Suprapubic skin (tissue), 4 donors: ENCODE measurements at regions not wholly inside any gene's neighbourhood (a gene's known extent, or its start where the extent isn't known, plus 50 kb on each side); places are given as distances from the start of the nearest gene placed in this dataset.

Experiments
- DNase-seq, 2 donors: peaks; one replicate each; pipeline ENCODE4 v3.0.0-alpha.2; 2019; ENCODE audit warnings: low spot score in 2 of 2
- H3K27ac ChIP-seq: fragments of 200-600 bp; sonication (generic); one replicate; pipeline ENCODE4 v1.5.1; 2019
- H3K27me3 ChIP-seq: fragments of 200-600 bp; sonication (generic); one replicate; pipeline ENCODE4 v1.5.1; 2019
- H3K36me3 ChIP-seq: fragments of 200-600 bp; sonication (generic); one replicate; pipeline ENCODE4 v1.5.1; 2019
- H3K4me1 ChIP-seq: fragments of 200-600 bp; sonication (generic); one replicate; pipeline ENCODE4 v1.5.1; 2019
- H3K4me3 ChIP-seq: fragments of 200-600 bp; sonication (generic); one replicate; pipeline ENCODE4 v1.5.1; 2019; ENCODE audit warnings: mild to moderate bottlenecking
- H3K9me3 ChIP-seq: fragments of 200-600 bp; sonication (generic); one replicate; pipeline ENCODE4 v1.5.1; 2019
- EP300 ChIP-seq: sonication (generic); formaldehyde crosslinking; IDR thresholded peaks from one replicate; pipeline ENCODE4 v1.6.1; 2017; ENCODE audit warnings: antibody characterized with exemption
- POLR2A ChIP-seq, 2 donors: fragments of 450-650 bp; IDR thresholded peaks; one replicate each; pipeline ENCODE4 v1.6.1; 2017; ENCODE audit warnings: antibody characterized with exemption in 2 of 2, mild to moderate bottlenecking in 2 of 2, moderate library complexity in 2 of 2
- POLR2AphosphoS5 ChIP-seq, 3 donors: sonication (generic); formaldehyde crosslinking; IDR thresholded peaks; one replicate each; pipeline ENCODE4 v1.6.1; 2017; ENCODE audit warnings: antibody characterized with exemption in 3 of 3
- WGBS: methylation state at CpG from one replicate; pipeline ENCODE4 v1.1.5; 2018; 5-methylcytosine and 5-hydroxymethylcytosine counted together
- TF ChIP-seq, protein P1 (sequence below), 2 donors: fragments of 200-600 bp in 1 of 2; fragments of 450-650 bp in 1 of 2; sonication (generic) in 1 of 2; IDR thresholded peaks; one replicate each; pipeline ENCODE4 v1.5.1; 2016 to 2019; ENCODE audit warnings: antibody characterized with exemption in 2 of 2, mild to moderate bottlenecking in 1 of 2, moderate library complexity in 1 of 2

DNA sequence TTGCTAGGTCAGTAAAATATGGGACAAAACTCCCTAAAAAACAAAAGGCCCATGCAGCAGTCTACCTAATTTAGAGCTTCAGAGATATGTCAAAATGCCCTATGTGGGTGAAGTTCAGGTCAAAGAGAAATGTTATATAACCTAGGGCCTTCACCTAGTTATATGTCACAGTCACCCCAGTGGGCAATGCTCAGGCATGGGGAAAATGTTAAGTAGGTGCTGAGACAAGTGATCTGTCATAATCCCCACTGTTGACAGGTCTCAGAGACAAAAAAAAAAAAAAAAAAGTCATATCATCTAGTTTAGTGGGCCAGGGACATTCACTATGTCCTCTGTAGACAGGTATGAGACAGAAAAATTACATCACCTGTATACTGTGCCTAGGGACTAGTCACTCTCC, 128.6 kb upstream of the ZNF91 start:
- Histone ChIP-seq H3K27me3 (no peaks in the 10 kb centered on the region), H3K4me3 (no peak overlapping the region), H3K36me3 (no peaks in the 10 kb centered on the region), H3K4me1 (no peaks in the 10 kb centered on the region), H3K27ac (no peak overlapping the region), H3K9me3 (peaks cover 3% of the 10 kb centered on the region)
- TF ChIP-seq POLR2AphosphoS5 (IDR thresholded peaks at IDR 0.05) (no peak), EP300 (no peak), POLR2A (IDR thresholded peaks at IDR 0.05) (no peak)
- TF ChIP-seq, protein P1, sequence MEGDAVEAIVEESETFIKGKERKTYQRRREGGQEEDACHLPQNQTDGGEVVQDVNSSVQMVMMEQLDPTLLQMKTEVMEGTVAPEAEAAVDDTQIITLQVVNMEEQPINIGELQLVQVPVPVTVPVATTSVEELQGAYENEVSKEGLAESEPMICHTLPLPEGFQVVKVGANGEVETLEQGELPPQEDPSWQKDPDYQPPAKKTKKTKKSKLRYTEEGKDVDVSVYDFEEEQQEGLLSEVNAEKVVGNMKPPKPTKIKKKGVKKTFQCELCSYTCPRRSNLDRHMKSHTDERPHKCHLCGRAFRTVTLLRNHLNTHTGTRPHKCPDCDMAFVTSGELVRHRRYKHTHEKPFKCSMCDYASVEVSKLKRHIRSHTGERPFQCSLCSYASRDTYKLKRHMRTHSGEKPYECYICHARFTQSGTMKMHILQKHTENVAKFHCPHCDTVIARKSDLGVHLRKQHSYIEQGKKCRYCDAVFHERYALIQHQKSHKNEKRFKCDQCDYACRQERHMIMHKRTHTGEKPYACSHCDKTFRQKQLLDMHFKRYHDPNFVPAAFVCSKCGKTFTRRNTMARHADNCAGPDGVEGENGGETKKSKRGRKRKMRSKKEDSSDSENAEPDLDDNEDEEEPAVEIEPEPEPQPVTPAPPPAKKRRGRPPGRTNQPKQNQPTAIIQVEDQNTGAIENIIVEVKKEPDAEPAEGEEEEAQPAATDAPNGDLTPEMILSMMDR (IDR thresholded peaks at IDR 0.05): no peak
- no peak for DNase-seq

DNA sequence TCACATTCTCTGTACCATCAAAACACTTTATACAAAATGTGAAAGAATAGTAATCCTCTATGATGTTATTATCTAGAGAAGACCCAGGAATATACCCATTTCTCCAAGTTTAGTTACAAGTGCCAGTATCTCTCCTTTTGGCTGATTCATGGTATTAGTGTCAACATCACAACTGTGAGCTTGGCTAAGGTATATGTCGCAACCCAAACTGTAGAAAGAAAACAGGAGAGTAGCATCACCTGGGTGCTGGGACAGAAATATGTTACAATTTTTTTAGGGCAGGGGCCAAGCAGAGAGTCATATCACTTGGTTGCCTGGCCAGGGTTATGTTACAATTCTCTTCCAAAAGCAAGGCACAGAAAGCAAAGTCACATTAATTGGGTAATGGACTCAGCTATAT, 127.2 kb upstream of the ZNF91 start:
- WGBS: 100% methylated on average over 1 of the region's 1 CpG
- TF ChIP-seq POLR2A (IDR thresholded peaks at IDR 0.05): no peak
- no peak for TF ChIP-seq EP300
- TF ChIP-seq POLR2AphosphoS5 (IDR thresholded peaks at IDR 0.05): no peak
- TF ChIP-seq, protein P1 (IDR thresholded peaks at IDR 0.05): no peak

DNA sequence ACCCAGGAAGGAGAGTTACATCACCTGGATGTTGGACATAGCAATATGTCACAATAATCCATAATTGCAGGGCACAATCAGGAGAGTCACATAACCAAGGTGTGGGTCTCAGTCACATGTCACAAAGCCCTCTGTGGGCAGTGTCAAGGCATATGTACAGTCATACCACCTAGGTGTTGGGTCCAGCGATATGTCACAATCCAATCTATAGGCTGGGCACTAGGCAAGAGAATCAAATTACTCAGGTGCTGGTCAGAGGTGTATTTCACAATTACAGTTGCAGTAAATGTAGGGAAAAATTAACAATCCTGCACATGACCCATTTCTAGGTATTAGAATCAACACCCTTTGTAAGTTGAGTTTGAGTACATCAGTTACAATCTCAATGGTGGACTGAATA, 126.2 kb upstream of the ZNF91 start:
- no peak overlapping the region for H3K4me3 ChIP-seq
- 100% methylated on average over 1 of the region's 1 CpG for WGBS
- H3K27ac ChIP-seq: no peak overlapping the region
- TF ChIP-seq, protein P1 (IDR thresholded peaks at IDR 0.05): no peak
- TF ChIP-seq EP300 (no peak), POLR2AphosphoS5 (IDR thresholded peaks at IDR 0.05) (no peak), POLR2A (IDR thresholded peaks at IDR 0.05) (no peak)
- no peaks in the 10 kb centered on the region for H3K9me3 ChIP-seq
- no peaks in the 10 kb centered on the region for H3K4me1 ChIP-seq
- H3K27me3 ChIP-seq: no peaks in the 10 kb centered on the region
- DNase-seq: no peak
- H3K36me3 ChIP-seq: no peaks in the 10 kb centered on the region

More for the DNA sequence above, 127.2 kb upstream of the ZNF91 start:
- Histone ChIP-seq H3K36me3 (no peaks in the 10 kb centered on the region), H3K9me3 (no peaks in the 10 kb centered on the region), H3K27ac (no peak overlapping the region), H3K27me3 (no peaks in the 10 kb centered on the region), H3K4me3 (no peak overlapping the region), H3K4me1 (no peaks in the 10 kb centered on the region)
- no peak for DNase-seq

DNA sequence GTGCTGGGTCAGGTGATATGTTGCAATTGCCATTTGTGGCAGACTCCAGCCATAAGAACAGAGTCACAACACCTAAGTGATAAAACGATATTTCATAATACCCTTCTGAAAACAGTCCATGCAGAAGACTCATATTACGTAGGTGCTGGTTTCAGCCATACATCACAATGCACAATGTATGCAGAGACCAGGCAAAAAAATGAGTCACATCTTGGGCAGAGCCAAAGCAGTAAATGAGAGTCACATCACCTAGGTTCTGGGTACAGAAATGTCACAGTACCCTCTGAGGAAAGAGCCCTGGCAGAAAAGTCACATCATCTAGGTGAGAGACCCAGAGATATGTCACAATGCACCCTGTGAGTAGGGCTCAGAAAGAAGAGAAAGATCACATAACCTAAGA, 125.2 kb upstream of the ZNF91 start:
- TF ChIP-seq POLR2AphosphoS5 (IDR thresholded peaks at IDR 0.05) (no peak), POLR2A (IDR thresholded peaks at IDR 0.05) (no peak), EP300 (no peak)
- TF ChIP-seq, protein P1 (IDR thresholded peaks at IDR 0.05): no peak

DNA sequence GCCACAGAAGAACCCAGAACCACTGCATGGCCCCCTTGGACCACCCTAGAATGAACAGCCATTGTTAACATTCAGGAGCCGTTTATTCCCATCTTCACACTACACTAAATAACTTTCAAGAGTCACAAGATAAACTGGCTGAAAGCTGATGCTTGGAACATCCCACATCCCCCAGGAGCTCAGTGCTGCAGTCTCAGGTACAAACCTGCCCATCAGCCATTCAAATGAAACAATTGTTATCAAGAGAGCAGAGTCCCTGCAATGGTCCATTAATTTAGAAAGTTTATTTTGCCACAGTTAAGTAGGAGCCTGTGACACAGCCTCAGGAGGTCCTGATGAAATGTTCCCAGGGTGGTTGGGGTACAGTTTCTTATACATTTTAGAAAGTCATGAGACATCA, 123.8 kb upstream of the ZNF91 start:
- no peak for DNase-seq
- 62% methylated on average over 1 of the region's 1 CpG for WGBS
- no peak overlapping the region for H3K4me3 ChIP-seq
- H3K9me3 ChIP-seq: no peaks in the 10 kb centered on the region
- no peaks in the 10 kb centered on the region for H3K4me1 ChIP-seq
- TF ChIP-seq POLR2A (IDR thresholded peaks at IDR 0.05): no peak
- no peak for TF ChIP-seq POLR2AphosphoS5 (IDR thresholded peaks at IDR 0.05)
- no peak for TF ChIP-seq EP300
- TF ChIP-seq, protein P1 (IDR thresholded peaks at IDR 0.05): no peak
- H3K36me3 ChIP-seq: no peaks in the 10 kb centered on the region
- H3K27ac ChIP-seq: no peak overlapping the region
- no peaks in the 10 kb centered on the region for H3K27me3 ChIP-seq

More for the DNA sequence above, 125.2 kb upstream of the ZNF91 start:
- no peaks in the 10 kb centered on the region for H3K36me3 ChIP-seq
- no peak overlapping the region for H3K4me3 ChIP-seq
- no peak overlapping the region for H3K27ac ChIP-seq
- WGBS: 87% methylated on average over 2 of the region's 2 CpGs
- no peak for DNase-seq
- H3K4me1 ChIP-seq: no peaks in the 10 kb centered on the region
- no peaks in the 10 kb centered on the region for H3K27me3 ChIP-seq
- H3K9me3 ChIP-seq: no peaks in the 10 kb centered on the region
